SHP77 (cell line): ENCODE measurements at regions not wholly inside any gene's neighbourhood (a gene's known extent, or its start where the extent isn't known, plus 50 kb on each side); places are given as distances from the start of the nearest gene placed in this dataset.

Experiments used
- DNase-seq, 2 experiments: peaks; one replicate each; lab custom pipeline; 2025; lab: John Stamatoyannopoulos, UW

DNA sequence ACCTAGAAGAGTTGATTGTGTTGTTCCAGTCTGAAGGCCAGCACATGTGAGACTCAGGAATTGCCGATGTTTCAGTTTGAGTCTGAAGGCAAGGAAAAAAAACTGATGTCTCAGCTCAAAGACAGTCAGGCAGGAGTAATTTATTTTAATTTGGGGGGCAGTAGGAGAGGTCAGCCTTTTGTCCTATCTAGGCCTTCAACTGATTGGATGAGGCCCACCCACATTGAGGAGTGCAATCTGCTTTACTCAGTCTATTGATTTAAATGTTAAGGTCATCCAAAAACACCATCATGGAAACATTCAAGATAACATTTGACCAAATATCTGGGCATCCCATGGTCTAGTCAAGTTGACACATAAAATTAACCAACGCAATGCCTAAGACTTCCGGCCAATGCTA is 288.9 kb downstream of the CDK5RAP2 start:
- DNase-seq: no peak

DNA sequence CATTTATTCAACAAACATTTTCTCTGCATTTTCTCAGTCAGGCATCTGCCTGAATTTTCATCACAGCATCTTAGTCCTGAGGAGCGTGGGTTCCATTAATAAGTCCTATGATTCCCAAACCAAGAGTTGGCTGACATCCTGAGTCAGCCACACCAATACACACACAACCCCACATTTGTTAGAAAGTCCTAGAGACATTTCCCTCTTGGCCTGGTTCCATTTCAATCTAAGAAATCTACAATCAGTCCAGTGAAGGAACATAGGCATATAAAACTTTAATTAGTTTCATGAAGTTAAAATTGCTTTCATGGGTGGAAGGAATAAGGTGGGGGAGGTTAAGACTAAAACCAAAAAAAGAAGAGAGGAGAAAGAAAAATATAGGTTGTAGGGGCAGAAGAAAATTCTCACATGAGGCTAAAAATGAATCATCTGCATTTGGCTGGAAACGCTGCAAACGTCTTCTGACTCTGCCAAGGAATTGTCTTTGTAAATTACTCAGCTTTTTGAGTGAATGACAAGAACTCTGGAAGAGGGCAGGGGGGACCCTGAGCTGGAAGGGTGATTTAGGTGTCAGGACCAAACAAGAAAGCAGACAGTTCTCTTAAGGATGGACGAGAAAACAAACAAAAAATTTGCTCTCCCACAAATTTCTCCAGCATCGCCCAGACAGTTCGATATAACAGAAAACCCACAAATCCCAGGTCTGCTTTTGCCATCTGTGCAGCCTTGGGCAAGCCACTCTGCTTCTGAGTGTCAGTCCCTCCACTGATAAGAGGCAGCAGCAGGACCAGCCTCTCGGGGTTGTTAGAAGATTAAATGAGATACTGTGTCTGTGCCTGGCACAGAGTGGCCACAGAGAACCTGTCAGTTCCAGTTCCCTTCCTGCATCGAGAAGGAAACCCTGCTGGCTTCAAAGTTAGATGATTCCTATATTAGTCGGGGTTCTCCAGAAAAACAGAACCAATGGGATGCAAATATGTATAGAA is 289.7 kb downstream of the CDK5RAP2 start:
- DNase-seq: no peak

DNA sequence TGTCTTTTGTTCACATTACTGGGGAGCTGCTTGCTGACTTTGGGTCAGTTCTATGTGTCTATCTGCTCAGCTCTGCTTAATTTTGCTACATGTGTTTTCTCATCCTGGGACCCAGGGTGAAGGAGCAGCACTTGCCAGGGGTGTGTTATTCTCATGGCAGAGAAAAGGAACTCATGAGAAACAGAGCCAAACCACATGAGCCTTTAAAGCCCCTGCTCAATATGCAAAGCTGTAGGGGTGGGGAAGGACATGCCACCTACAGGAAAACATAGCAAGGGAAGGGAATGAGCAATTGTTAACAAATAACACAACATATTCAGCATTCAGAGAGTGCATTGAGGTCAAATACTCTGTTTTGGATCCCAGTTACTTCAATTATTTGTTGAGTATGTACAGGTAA is 290.9 kb downstream of the CDK5RAP2 start:
- no peak for DNase-seq

DNA sequence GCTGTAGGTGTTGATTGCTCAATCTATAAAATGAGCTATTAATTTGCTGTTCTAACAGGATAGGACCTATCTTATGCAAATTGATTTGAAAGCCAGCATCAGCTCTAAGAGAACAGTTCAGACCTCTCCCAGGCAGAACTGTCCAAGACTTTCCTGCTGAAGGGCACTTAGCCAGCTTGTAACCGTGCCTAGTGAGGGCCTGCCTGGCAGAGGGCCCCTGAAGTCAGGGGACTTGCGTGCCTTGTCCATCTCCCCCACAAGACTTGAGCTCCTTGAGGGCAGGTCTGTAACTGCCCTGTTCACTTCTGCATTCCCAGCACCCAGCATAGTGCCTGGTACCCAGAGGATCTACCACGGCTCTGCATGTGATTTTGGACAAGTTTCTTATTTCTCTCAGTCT is 293.4 kb downstream of the CDK5RAP2 start:
- no peak for DNase-seq

DNA sequence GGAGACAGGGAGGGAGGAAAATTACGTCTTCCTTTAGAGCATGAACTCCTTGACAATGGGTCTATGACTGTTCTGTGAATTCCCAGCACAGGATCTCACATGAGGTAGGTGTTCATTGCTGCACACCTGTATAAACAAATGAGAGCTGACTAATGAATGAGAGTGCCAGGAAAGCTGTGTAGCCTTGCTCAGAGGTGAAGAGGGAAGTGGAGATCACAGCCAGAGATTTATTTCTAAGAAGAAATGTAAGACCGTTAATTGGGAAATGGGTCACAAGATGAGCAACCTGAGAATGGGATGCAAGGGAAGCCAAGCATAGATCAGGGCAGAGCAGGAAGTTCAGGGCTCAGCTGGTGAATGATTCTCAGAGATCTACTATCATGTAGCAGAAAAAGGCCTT is 295.1 kb downstream of the CDK5RAP2 start:
- peak in 1 of 2 experiments; percentile 23 for DNase-seq

DNA sequence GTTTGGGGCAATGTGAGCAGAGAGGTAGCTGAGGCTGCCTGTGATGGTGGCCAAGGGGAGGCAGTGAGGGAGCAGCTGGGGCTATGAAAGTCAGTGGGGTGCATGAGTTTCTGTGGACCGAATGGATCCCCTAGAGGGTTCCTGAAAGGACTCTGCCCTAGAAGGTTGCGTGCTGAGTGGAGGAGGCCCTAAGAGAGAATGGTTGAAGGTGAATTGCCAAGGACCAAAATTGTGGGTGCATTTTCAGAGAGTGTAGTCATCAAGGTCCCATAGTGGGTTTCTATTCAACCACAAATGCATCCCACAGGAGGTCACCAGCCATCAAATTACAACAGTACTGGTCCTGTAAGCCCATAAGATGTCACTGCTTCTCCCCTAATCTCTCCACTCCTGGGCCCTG is 298.3 kb downstream of the CDK5RAP2 start:
- no peak for DNase-seq

DNA sequence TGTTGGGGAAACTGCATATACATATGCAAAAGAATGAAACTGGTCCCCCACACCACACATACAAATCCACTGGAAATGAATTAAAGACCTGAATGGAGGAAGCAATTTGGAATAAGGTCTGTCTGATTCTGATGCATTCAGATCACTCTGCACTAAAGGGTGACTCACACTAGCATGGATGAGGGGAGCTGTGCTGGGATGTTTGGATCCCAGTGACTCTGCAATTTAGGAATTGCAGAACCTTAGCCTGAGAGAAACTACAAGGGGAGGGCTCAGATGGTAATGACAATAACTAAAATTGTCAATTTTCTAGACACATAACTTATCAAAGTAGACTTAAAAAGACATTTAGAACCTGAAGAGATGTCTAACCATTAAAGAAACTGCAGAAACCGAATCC is 312.0 kb downstream of the CDK5RAP2 start:
- no peak for DNase-seq

DNA sequence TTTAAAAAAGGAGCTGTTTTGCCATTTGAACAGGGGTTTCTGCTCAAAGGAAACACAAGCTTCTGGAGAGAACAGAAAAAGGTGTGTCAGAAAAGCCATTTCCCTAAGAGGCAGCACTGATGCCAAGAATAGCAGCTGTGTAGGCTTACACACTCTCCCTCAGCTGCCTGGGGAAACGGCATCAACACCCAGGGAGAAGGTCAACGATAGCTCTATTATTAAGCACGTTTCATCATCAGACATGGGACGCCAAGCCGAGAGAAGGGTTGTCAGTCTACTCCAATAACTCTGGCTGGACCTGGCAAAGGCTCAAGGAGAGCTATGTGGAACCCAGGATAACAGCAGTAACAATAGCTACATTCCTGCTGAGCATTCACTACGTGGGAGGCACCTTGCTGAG is 314.2 kb downstream of the CDK5RAP2 start:
- DNase-seq: peak; percentile 61 to 80

DNA sequence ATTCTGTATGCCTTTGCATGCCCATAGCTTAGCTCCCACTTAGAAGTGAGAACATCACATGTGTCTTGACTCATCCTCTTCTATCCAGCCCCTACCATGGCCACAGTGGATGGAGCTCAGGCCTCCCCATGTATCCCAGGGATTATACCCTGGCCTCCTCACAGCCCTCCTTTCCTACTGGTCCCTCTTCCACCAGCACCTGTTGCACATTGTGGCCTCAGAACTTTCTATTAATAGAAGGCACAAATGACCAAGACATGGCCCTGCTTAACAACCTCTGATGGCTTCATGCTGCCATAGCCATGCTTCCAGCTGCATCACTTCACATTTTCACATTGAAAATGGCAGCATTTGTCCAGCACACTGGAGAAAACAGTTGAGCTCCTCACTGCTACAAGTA is 315.4 kb downstream of the CDK5RAP2 start:
- DNase-seq: no peak

DNA sequence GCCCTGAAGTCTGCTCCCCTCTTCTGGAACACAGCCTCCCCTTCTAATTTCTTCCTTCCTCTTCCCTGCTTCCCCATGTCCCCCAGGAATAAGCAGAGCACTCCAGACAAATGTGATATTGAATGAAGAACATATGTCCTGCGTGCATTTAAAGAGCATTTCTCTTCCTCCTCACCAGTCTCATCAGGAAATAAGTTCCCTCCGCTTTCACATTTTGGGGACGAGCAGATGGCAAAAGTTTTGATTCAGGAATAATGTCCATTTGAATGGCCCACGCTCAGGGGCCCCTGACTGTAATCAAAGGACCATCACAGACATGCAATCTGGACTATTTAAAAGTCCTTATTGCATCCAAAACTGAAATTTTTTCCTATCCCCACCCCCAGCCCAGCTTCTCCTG is 316.1 kb downstream of the CDK5RAP2 start:
- no peak for DNase-seq

DNA sequence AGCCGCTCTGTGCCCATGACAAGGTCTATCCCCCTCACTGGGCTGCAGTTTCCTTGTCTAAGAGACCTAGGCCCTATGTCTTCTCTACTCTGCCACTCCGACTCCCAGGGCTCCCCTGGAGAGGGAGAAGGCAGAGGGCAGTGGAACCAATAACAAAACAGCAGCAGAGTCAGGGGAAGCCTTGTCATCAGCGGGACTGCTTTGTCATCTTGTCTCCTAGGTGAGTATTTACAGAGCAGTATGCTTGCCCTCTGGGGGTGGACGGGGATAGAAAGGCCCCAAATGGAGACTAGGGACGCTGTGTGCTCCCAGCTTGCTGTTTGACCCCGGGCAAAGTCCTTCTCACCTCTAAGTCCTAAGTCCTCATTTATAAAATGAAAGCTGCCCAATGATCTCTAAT is 318.5 kb downstream of the CDK5RAP2 start:
- DNase-seq: no peak

DNA sequence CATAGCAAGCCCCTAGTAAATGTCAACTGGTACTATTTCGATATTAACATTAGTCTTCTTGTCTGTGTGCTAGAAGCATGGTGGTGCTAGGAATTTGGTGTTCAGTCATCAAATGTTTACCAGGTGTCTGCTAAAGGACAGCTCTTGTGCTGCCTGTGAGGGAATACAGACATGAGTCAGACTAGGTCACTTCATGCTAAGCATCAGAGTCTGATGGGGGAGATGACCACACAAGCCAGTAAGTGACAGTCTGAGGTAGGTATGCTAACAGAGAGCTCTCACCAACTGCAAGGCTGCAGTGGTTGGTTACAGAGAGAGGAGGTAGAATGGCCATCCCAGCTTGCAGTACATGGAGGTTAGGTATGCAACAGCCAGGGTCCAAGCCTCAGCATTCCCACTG is 320.9 kb downstream of the CDK5RAP2 start:
- no peak for DNase-seq

DNA sequence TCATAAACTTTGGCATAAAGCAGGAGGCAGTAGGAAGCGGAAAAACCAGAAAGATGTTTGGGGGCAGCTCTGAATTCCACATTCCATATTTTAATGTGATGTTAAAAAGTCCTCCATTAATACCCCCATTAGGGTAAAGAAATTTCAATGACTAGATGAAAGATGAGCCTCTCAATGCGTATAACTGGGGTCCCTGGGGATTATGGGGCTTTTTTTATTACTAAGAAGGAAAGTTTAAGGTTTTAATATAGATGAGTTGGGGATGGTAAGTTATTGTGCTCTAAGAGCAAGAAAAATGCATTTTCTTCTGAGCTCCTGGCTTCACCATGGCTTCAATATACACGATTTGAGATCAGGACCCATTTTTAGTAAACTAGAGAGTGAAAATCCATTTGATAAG is 321.9 kb downstream of the CDK5RAP2 start:
- no peak for DNase-seq

DNA sequence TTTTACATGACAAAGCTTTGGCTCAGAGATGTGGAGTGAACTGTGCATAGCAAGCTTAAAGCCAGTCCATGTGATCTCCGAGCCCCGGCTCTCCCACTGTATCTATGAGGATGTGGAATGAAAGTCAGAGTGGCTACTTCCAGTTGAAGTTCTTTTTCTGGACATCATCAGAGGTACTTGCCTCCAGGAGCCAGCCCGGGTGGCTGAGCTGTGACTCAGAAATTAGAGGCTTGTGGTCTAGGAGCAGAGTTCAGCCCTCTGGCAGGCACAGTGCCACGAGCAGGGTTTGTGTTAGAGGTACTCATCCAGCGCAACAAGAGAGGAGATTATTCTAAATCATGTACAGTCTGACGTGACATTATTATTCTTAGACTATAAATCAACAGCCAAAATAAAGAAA is 322.5 kb downstream of the CDK5RAP2 start:
- no peak for DNase-seq

DNA sequence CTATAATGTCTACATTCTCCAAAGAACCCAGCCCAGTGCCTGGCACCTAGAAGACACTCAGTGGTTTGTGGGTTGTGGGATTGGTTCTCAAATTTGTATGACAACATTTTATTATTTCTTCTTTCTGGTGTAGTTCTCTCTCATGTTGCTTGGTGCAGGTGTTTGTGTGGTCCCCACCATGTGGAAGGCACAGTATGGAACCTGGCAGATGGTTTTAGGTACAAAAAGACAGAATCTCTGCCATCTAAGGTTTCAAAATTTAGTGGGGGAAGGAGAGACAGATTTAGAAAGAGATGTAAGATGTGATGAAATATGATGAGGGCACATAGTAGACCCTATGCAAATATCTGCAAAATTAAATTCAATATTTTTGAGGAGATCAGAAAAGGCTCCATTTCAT is 323.8 kb downstream of the CDK5RAP2 start:
- no peak for DNase-seq

DNA sequence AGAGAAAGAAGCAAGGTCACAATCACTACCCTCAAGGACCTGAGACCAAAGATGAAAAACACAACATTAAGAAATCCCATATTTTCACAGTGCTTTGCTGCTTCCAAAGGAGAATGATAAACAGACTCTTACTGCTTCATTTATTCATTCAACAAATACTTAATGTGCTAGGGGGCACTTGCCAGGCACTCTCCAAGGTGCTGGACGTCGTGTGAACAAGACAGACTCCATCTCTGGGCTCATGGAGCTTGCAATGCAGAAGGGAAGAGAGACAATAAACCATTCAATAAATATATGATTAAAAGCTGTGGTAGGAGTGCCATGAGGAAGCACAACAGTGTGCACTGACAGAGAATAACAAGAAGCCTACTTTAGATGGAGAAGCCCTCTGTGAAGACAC is 327.7 kb downstream of the CDK5RAP2 start:
- no peak for DNase-seq

DNA sequence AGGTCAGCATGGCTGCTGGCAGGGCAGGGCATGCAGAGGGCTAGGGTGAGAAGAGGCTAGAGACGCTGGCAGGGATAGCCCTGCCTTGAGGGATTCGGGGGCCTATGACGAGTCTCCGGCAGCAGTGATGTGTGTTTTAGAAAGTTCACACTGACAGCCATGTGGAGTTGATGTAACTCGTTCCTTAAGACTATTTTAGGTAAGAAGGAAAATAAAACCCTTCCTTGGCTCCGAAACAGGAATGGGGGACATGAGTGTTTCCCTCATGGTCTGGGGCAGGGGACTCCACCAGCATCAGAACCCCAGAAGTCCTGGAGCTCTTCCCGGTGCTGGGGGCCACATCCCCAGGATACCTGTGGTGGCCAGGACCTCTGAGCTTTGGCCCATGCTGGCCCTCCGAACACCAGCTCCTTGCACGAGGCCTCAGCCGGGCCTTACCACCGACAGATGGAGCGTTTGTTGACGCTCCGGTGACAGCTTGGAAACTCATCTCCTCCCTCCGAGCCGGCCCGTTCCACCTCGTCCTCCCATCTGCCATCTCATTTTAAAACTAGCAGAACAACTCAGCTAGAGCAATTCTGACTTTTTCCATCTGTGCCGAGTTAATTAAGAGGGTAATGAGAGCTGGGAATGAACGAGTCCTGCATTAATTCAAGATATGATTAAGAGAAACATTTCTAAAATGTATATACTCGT is 337.7 kb downstream of the CDK5RAP2 start:
- DNase-seq: no peak

DNA sequence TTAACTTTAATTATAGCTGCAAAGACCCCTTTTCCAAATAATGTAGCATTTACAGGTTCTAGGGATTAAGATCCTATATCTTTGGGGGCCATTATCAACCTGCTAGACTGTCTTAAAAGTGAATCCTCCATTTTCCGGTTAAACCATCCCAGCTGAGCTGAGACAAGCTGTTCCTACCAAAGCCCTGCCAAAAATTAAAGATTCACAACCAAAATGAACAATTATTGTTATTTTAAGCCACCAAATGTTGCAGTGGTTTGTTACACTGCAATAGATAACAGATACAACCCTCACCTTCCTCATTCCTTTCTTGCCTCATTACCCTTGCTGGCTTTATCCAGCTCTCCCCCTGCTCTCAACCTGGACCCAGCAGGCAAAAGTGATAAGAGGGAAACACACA is 343.4 kb downstream of the CDK5RAP2 start:
- no peak for DNase-seq

DNA sequence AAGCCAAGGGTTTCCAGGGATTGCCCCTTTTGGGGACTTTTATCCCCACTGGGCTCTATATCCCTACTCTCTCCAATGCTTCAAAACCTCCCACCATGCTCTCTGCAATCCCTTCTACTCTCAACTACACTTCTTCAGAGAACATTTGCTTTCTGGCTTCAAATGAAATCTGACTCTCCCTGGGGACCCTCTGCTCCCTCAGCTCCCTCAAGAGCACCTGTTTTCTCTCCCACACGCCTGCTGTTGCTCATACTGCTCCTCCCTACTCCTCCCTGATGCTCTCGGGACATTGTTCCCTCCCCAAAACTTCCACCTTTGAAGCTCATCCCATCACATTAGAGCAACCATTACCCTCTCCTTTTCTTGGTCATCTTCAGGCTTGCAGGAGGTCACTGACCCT is 344.9 kb downstream of the CDK5RAP2 start:
- DNase-seq: no peak

DNA sequence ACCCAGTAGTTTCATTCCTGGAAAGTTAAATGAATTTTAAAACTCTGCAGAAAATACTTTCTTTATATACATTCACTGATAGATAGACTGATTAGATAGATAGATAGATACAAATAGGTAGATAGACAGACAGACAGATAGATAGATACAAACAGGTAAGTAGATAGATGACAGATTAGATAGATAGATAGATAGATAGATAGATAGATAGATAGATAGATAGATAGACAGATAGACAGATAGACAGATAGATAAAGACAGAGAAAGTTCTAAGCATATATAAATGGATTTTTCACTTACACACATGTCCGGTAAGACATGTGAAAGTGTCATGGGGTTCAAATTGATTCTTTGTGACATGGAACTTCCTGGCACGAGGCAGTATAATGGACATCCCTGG is 349.7 kb downstream of the CDK5RAP2 start:
- no peak for DNase-seq

DNA sequence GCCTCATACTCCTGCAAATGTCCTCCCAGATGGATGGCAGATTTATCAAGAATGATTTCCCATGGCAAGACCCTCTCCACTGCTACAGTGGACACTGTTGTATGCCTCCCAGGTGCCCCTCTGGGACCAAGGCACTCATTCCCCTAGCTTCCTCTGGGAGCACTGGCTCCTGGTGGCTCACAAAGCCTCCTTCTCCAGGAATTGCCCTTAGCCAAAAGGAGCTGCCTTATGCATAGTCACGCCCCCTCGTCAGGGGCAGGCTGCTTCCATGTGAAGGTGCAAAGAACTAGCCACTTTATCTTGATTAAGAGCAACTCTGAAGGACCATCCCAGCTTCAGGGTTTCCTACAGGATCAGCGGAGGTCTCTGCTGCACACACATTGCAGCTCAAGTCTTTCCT is 358.1 kb downstream of the CDK5RAP2 start:
- no peak for DNase-seq

DNA sequence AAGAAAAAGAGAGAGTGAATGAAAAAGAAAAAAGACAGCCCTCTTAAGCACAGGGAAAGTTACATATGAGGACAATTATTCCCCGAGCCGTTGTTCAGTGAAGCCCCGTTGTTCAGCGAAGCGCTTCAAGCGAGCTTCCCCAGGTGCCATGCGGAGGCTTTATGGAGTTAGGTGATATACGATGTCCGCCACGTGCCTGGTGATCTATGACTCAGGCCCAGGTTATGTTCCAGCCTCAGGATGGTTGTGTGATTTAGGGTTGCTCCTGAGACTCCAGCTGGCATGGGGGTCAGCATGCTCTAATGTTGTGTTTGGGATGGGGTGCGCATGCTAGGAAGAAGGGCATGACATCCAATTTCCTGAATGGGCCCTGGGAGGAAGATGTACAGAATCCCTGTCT is 365.6 kb downstream of the CDK5RAP2 start:
- no peak for DNase-seq

DNA sequence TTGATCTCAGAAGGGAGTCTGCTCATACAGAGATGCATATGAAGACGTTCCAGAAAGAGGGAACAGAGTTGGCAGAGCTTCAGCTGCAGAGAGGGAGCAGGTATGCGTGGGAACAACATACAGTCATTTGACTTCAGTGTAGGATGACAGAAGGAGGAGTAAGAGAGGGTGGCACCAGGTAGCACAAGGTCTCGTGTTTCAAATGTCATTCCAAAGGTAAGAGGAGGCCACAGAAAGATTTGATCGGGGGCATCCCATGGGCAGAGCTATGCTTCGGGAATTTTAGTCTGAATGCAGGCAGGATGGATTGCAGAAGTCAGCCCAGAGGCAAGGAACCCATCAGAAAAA is 367.1 kb downstream of the CDK5RAP2 start:
- DNase-seq: no peak
